MM.1S (cell line): ENCODE measurements at regions not wholly inside any gene's neighbourhood (a gene's known extent, or its start where the extent isn't known, plus 50 kb on each side); places are given as distances from the start of the nearest gene placed in this dataset.

ENCODE experiments used
- CTCF ChIP-seq: fragments of 300-600 bp; sonication (generic); IDR thresholded peaks from 2 replicates; pipeline ENCODE4 v1.5.1; 2016; ENCODE audit warnings: antibody characterized with exemption, low read length, mixed read lengths
- EZH2 ChIP-seq: fragments of 300-600 bp; sonication (generic); optimal IDR thresholded peaks from 2 replicates; pipeline ENCODE3; 2017; ENCODE audit warnings: low read depth, mild to moderate bottlenecking, antibody characterized with exemption, low read length, mixed read lengths

- TF ChIP-seq CTCF: no peak
- TF ChIP-seq EZH2: no peak
Measured at GRCh38 chr2:49241501-49241900, 87.2 kb upstream of the FSHR start.
